ENCODE measurements at regions not wholly inside any gene's neighbourhood (a gene's known extent, or its start where the extent isn't known, plus 50 kb on each side); places are given as distances from the start of the nearest gene placed in this dataset.

- no peak for DNase-seq
These were observed 68.1 kb upstream of the TLE3 start for GRCh38 chr15:70165716-70166284.

GRCh38 chr15:70164910-70165715, 67.4 kb upstream of the TLE3 start:
- DNase-seq: no peak

GRCh38 chr15:70164156-70164900, 66.6 kb upstream of the TLE3 start:
- DNase-seq: no peak

- DNase-seq: no peak
These were observed 63.3 kb upstream of the TLE3 start for GRCh38 chr15:70160803-70161565.

- DNase-seq: no peak
These were observed 62.5 kb upstream of the TLE3 start for GRCh38 chr15:70160267-70160666.

- DNase-seq: no peak
These were observed 61.9 kb upstream of the TLE3 start for GRCh38 chr15:70159713-70160009.

- no peak for DNase-seq
These were observed 61.4 kb upstream of the TLE3 start for GRCh38 chr15:70159001-70159712.

- DNase-seq: no peak
These were observed 60.7 kb upstream of the TLE3 start for GRCh38 chr15:70158309-70159000.

- no peak for DNase-seq
These were observed 59.1 kb upstream of the TLE3 start for GRCh38 chr15:70156671-70157271.

GRCh38 chr15:70154718-70155347, 57.1 kb upstream of the TLE3 start:
- DNase-seq: no peak

- DNase-seq: no peak
These were observed 56.4 kb upstream of the TLE3 start for GRCh38 chr15:70153921-70154717.

- DNase-seq: no peak
These were observed 54.4 kb upstream of the TLE3 start for GRCh38 chr15:70152070-70152480.

- no peak for DNase-seq
These were observed 53.7 kb upstream of the TLE3 start for GRCh38 chr15:70151462-70151861.

- DNase-seq: no peak
These were observed 53.3 kb upstream of the TLE3 start for GRCh38 chr15:70151003-70151402.

- no peak for DNase-seq
These were observed 52.7 kb upstream of the TLE3 start for GRCh38 chr15:70150405-70150747.

- DNase-seq: no peak
These were observed 52.1 kb upstream of the TLE3 start for GRCh38 chr15:70149667-70150404.

GRCh38 chr15:70147778-70148177, 50.1 kb upstream of the TLE3 start:
- no peak for DNase-seq
